ENCODE measurements at regions not wholly inside any gene's neighbourhood (a gene's known extent, or its start where the extent isn't known, plus 50 kb on each side); places are given as distances from the start of the nearest gene placed in this dataset.

DNA sequence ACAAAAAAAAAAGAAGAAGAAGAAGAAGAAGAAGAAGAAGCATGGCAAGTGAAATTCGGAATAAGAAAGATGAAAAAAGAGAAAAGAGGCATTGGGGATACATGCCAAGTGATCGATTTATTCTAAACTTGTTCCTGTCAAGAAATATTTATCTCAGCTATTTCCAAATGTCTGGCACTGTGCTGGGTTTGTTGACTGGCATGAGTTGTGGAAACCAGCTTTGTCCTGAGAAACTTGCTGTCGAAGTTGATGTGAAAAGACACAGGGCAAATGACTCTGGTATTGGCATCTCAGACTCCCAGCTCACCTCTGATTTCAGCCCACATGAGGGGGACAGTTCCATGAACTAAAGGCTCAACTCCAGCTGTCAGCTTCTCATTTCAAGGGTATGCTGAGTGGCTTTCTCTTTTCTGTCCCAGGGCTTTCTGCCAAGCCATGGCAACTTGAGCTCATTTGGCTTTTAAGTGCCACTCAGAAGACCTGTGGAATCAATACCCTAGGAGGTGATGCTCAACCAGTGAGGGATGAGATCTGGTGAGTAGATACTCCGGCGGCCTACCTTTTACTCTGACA is 253.3 kb upstream of the JAG1 start:
- no peak for FAIRE-seq
- Histone ChIP-seq H3K27ac (ENCODE audit: low read depth, low read length) (no peak overlapping the region), H2AFZ (ENCODE audit: low read depth, low read length) (no peak overlapping the region), H3K9ac (ENCODE audit: low read length) (no peak overlapping the region), H4K20me1 (ENCODE audit: insufficient read depth, low read length) (no peaks in the 10 kb centered on the region), H3K4me2 (ENCODE audit: low read length) (no peak overlapping the region), H3K27me3 (ENCODE audit: insufficient read depth, low read length) (no peaks in the 10 kb centered on the region), H3K9me3 (ENCODE audit: insufficient read depth, low read depth, low read length) (no peaks in the 10 kb centered on the region), H3K36me3 (ENCODE audit: insufficient read depth, low read length) (no peaks in the 10 kb centered on the region), H3K4me3 (ENCODE audit: insufficient read depth, low read depth, low read length) (no peak overlapping the region), H3K79me2 (ENCODE audit: insufficient read depth, low read length) (no peaks in the 10 kb centered on the region), H3K4me1 (ENCODE audit: insufficient read depth, low read length) (peaks cover 17% of the 10 kb centered on the region)
- Mint-ChIP-seq H3K4me3 (ENCODE audit: unreplicated experiment) (no peak overlapping the region), H3K36me3 (ENCODE audit: low read depth, unreplicated experiment) (no peaks in the 10 kb centered on the region), H3K27me3 (ENCODE audit: low read depth, unreplicated experiment) (no peaks in the 10 kb centered on the region), H3K27ac (ENCODE audit: unreplicated experiment) (peak overlapping the region; percentile 51), H3K4me1 (ENCODE audit: low read depth, unreplicated experiment) (peaks cover 53% of the 10 kb centered on the region), H3K9me3 (ENCODE audit: unreplicated experiment) (peaks cover 11% of the 10 kb centered on the region)
- no peak for DNase-seq (ENCODE audit: low read depth)
- TF ChIP-seq, protein P1, sequence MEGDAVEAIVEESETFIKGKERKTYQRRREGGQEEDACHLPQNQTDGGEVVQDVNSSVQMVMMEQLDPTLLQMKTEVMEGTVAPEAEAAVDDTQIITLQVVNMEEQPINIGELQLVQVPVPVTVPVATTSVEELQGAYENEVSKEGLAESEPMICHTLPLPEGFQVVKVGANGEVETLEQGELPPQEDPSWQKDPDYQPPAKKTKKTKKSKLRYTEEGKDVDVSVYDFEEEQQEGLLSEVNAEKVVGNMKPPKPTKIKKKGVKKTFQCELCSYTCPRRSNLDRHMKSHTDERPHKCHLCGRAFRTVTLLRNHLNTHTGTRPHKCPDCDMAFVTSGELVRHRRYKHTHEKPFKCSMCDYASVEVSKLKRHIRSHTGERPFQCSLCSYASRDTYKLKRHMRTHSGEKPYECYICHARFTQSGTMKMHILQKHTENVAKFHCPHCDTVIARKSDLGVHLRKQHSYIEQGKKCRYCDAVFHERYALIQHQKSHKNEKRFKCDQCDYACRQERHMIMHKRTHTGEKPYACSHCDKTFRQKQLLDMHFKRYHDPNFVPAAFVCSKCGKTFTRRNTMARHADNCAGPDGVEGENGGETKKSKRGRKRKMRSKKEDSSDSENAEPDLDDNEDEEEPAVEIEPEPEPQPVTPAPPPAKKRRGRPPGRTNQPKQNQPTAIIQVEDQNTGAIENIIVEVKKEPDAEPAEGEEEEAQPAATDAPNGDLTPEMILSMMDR (IDR thresholded peaks at IDR 0.05; ENCODE audit: insufficient read depth, low read depth, low read length) = no peak
- no peak for TF ChIP-seq EZH2 (IDR thresholded peaks at IDR 0.05; ENCODE audit: insufficient read depth, low read length)

DNA sequence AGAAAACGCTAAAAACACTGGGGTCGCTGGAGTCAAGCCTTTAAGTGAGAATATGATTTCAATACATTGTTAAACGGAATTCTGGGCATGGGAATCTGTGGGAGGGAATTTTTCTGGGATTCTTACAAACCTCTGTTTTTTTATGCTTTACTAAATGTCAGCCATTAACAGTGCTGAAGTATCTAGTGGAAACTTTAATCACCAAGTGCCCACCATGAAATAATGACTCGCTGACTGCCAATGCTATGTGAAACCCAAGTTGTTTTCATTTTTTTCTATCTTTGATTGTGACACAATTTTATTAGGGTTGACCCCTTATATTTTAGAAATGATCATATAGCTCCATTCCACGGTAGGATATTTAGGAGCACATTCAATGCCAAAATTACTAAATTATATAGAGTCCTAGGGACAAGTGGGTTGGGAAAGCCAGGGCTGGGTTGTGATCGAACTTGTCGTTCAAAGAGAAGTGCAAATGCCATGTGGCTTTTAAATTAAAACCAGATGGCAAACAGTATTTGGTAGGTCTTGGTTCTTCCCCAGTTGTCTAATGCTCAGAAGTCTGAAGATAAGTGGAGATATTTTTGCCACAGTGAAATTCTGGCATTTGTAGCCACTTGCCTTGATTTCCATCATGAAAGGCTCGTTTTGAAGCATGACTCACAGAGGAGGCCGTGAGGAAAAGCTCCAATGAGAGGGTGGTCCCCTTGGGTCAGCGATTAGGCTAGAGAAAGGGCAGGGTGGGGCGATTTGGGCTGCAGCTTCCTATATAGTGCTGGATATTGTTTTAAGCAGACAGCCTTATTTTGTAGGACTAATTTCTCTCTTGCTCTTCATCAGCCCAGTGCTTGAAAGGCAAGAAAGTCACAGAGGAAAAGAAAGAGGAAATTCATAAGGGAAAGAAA is 254.4 kb upstream of the JAG1 start:
- Histone ChIP-seq H2AFZ (ENCODE audit: low read depth, low read length) (no peak overlapping the region), H3K4me2 (ENCODE audit: low read length) (no peak overlapping the region), H3K27ac (ENCODE audit: low read depth, low read length) (no peak overlapping the region), H3K36me3 (ENCODE audit: insufficient read depth, low read length) (no peaks in the 10 kb centered on the region), H3K9me3 (ENCODE audit: insufficient read depth, low read depth, low read length) (no peaks in the 10 kb centered on the region), H3K79me2 (ENCODE audit: insufficient read depth, low read length) (no peaks in the 10 kb centered on the region), H3K9ac (ENCODE audit: low read length) (no peak overlapping the region), H3K27me3 (ENCODE audit: insufficient read depth, low read length) (no peaks in the 10 kb centered on the region), H3K4me1 (ENCODE audit: insufficient read depth, low read length) (peaks cover 6% of the 10 kb centered on the region), H3K4me3 (ENCODE audit: insufficient read depth, low read depth, low read length) (no peak overlapping the region), H4K20me1 (ENCODE audit: insufficient read depth, low read length) (no peaks in the 10 kb centered on the region)
- Mint-ChIP-seq H3K27ac (ENCODE audit: unreplicated experiment) (peak overlapping the region; percentile 51), H3K4me3 (ENCODE audit: unreplicated experiment) (no peak overlapping the region), H3K36me3 (ENCODE audit: low read depth, unreplicated experiment) (no peaks in the 10 kb centered on the region), H3K4me1 (ENCODE audit: low read depth, unreplicated experiment) (peaks cover 42% of the 10 kb centered on the region), H3K27me3 (ENCODE audit: low read depth, unreplicated experiment) (no peaks in the 10 kb centered on the region), H3K9me3 (ENCODE audit: unreplicated experiment) (peaks cover 11% of the 10 kb centered on the region)
- FAIRE-seq = no peak
- DNase-seq (ENCODE audit: low read depth) = peak; percentile 58
- TF ChIP-seq EZH2 (IDR thresholded peaks at IDR 0.05; ENCODE audit: insufficient read depth, low read length) = no peak
- TF ChIP-seq, protein P1 (IDR thresholded peaks at IDR 0.05; ENCODE audit: insufficient read depth, low read depth, low read length) = no peak
